Astrocyte of the cerebellum (primary cell): ENCODE measurements at regions not wholly inside any gene's neighbourhood (a gene's known extent, or its start where the extent isn't known, plus 50 kb on each side); places are given as distances from the start of the nearest gene placed in this dataset.

Source experiments
- DNase-seq: peaks from one replicate; pipeline ENCODE4 v3.0.0-alpha.2; 2011; ENCODE audit warnings: low read depth
- H3K4me3 ChIP-seq: 2 replicates; pipeline ENCODE4 v1.5.1; 2011; ENCODE audit warnings: mild to moderate bottlenecking, low read depth, low read length, moderate library complexity
- CTCF ChIP-seq: IDR thresholded peaks from 2 replicates; pipeline ENCODE4 v1.5.1; 2012; ENCODE audit warnings: low read length, low read depth, moderate library complexity, mild to moderate bottlenecking; ENCODE audit errors: missing control alignments
- in situ Hi-C: cut with HindIII; loops from 2 replicates; pipeline ENCODE4 v1.10.0; 2017; ENCODE audit warnings: low sequenced_read_pairs

GRCh38 chr5:71943874-71944273 is 163.4 kb upstream of the MAP1B start:
- no peak for DNase-seq
- H3K4me3 ChIP-seq = no peak overlapping the region
- in situ Hi-C loops = no loop called here
- TF ChIP-seq CTCF = no peak

- in situ Hi-C loops = no loop called here
Measured at GRCh38 chr5:71945436-71945835, 161.8 kb upstream of the MAP1B start.

GRCh38 chr5:71946343-71947030 is 160.8 kb upstream of the MAP1B start:
- in situ Hi-C loops = no loop called here
- H3K4me3 ChIP-seq = no peak overlapping the region
- TF ChIP-seq CTCF = no peak
- DNase-seq = no peak

More at GRCh38 chr5:71945436-71945835, 161.8 kb upstream of the MAP1B start:
- DNase-seq = no peak
- no peak overlapping the region for H3K4me3 ChIP-seq
- no peak for TF ChIP-seq CTCF

GRCh38 chr5:71948206-71948605 is 159.1 kb upstream of the MAP1B start:
- DNase-seq = no peak

GRCh38 chr5:71949772-71950171 is 157.5 kb upstream of the MAP1B start:
- TF ChIP-seq CTCF = no peak

More at GRCh38 chr5:71948206-71948605, 159.1 kb upstream of the MAP1B start:
- TF ChIP-seq CTCF = no peak
- in situ Hi-C loops = no loop called here
- H3K4me3 ChIP-seq = no peak overlapping the region

GRCh38 chr5:71953866-71954265 is 153.4 kb upstream of the MAP1B start:
- in situ Hi-C loops = no loop called here
- H3K4me3 ChIP-seq = no peak overlapping the region
- no peak for DNase-seq
- TF ChIP-seq CTCF = no peak

More at GRCh38 chr5:71949772-71950171, 157.5 kb upstream of the MAP1B start:
- in situ Hi-C loops = no loop called here
- no peak for DNase-seq
- H3K4me3 ChIP-seq = no peak overlapping the region
